ENCODE measurements at regions not wholly inside any gene's neighbourhood (a gene's known extent, or its start where the extent isn't known, plus 50 kb on each side); places are given as distances from the start of the nearest gene placed in this dataset.

GRCh38 chr1:43059640-43060574 lies 101.2 kb upstream of the SLC2A1 start:
- 91% methylated on average over 9 of the region's 9 CpGs for WGBS
- no peak for DNase-seq (ENCODE audit: low read depth in 6 of 9, low spot score in 9 of 9)
- H3K36me3 ChIP-seq (ENCODE audit: control insufficient read depth in 2 of 2, insufficient read depth in 2 of 2, low read length in 1 of 2) = no peaks in the 10 kb centered on the region

GRCh38 chr1:43058545-43059360 lies 100.1 kb upstream of the SLC2A1 start:
- DNase-seq (ENCODE audit: low read depth in 6 of 9, low spot score in 9 of 9) = peak in 1 of 9 donors; percentile 33
- no peaks in the 10 kb centered on the region for H3K36me3 ChIP-seq (ENCODE audit: control insufficient read depth in 2 of 2, insufficient read depth in 2 of 2, low read length in 1 of 2)
- no peak overlapping the region for H3K27ac ChIP-seq (ENCODE audit: low read depth in 1 of 2, low read length in 1 of 2)
- WGBS = 22% methylated on average over 12 of the region's 12 CpGs
- H3K27me3 ChIP-seq (ENCODE audit: control insufficient read depth in 2 of 2, insufficient read depth in 1 of 2, low read length in 1 of 2) = no peaks in the 10 kb centered on the region
- no peaks in the 10 kb centered on the region for H3K9me3 ChIP-seq (ENCODE audit: control insufficient read depth in 2 of 2, insufficient read depth in 1 of 2, low read length in 1 of 2)
- peaks cover 0 to 9% of the 10 kb centered on the region in 2 donors for H3K4me1 ChIP-seq (ENCODE audit: control insufficient read depth in 2 of 2, insufficient read depth in 2 of 2, low read length in 2 of 2)
- no peak overlapping the region for H3K4me3 ChIP-seq (ENCODE audit: low read length in 2 of 2)

More at GRCh38 chr1:43059640-43060574, 101.2 kb upstream of the SLC2A1 start:
- no peak overlapping the region for H3K4me3 ChIP-seq (ENCODE audit: low read length in 2 of 2)
- no peaks in the 10 kb centered on the region for H3K9me3 ChIP-seq (ENCODE audit: control insufficient read depth in 2 of 2, insufficient read depth in 1 of 2, low read length in 1 of 2)
- peaks cover 0 to 9% of the 10 kb centered on the region in 2 donors for H3K4me1 ChIP-seq (ENCODE audit: control insufficient read depth in 2 of 2, insufficient read depth in 2 of 2, low read length in 2 of 2)
- no peak overlapping the region for H3K27ac ChIP-seq (ENCODE audit: low read depth in 1 of 2, low read length in 1 of 2)
- H3K27me3 ChIP-seq (ENCODE audit: control insufficient read depth in 2 of 2, insufficient read depth in 1 of 2, low read length in 1 of 2) = no peaks in the 10 kb centered on the region

DNA sequence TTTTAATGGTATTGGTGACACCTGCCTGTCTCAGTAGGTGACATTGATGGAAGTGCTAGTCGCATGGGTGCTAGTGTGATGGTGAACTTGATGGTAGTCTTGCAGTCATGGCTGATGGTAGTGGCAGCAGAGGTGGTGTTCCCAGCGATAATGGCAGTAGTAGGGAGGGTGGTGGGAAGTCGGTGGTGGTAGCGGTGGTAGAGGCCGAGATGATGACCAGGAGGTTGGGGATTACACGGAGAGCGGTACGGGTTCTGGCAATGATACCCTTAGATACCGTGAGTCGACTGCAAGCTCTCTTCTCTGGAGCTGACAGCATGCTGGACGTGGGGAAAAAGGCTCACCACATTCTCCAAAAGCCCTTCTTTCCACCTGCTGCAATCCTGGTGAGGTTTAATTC lies 99.4 kb upstream of the SLC2A1 start:
- H3K27ac ChIP-seq (ENCODE audit: low read depth in 1 of 2, low read length in 1 of 2) = no peak overlapping the region
- DNase-seq (ENCODE audit: low read depth in 6 of 9, low spot score in 9 of 9) = no peak
- peaks cover 0 to 9% of the 10 kb centered on the region in 2 donors for H3K4me1 ChIP-seq (ENCODE audit: control insufficient read depth in 2 of 2, insufficient read depth in 2 of 2, low read length in 2 of 2)
- 89% methylated on average over 11 of the region's 11 CpGs for WGBS
- no peaks in the 10 kb centered on the region for H3K9me3 ChIP-seq (ENCODE audit: control insufficient read depth in 2 of 2, insufficient read depth in 1 of 2, low read length in 1 of 2)
- no peaks in the 10 kb centered on the region for H3K36me3 ChIP-seq (ENCODE audit: control insufficient read depth in 2 of 2, insufficient read depth in 2 of 2, low read length in 1 of 2)
- H3K4me3 ChIP-seq (ENCODE audit: low read length in 2 of 2) = no peak overlapping the region
- no peaks in the 10 kb centered on the region for H3K27me3 ChIP-seq (ENCODE audit: control insufficient read depth in 2 of 2, insufficient read depth in 1 of 2, low read length in 1 of 2)

GRCh38 chr1:43057567-43057966 lies 98.9 kb upstream of the SLC2A1 start:
- H3K4me1 ChIP-seq (ENCODE audit: control insufficient read depth in 2 of 2, insufficient read depth in 2 of 2, low read length in 2 of 2) = peaks cover 0 to 9% of the 10 kb centered on the region in 2 donors
- H3K27ac ChIP-seq (ENCODE audit: low read depth in 1 of 2, low read length in 1 of 2) = no peak overlapping the region

GRCh38 chr1:43056981-43057391 lies 98.3 kb upstream of the SLC2A1 start:
- H3K4me1 ChIP-seq (ENCODE audit: control insufficient read depth in 2 of 2, insufficient read depth in 2 of 2, low read length in 2 of 2) = peaks cover 0 to 9% of the 10 kb centered on the region in 2 donors
- H3K27ac ChIP-seq (ENCODE audit: low read depth in 1 of 2, low read length in 1 of 2) = no peak overlapping the region

More at GRCh38 chr1:43057567-43057966, 98.9 kb upstream of the SLC2A1 start:
- no peaks in the 10 kb centered on the region for H3K36me3 ChIP-seq (ENCODE audit: control insufficient read depth in 2 of 2, insufficient read depth in 2 of 2, low read length in 1 of 2)
- no peak overlapping the region for H3K4me3 ChIP-seq (ENCODE audit: low read length in 2 of 2)
- no peaks in the 10 kb centered on the region for H3K27me3 ChIP-seq (ENCODE audit: control insufficient read depth in 2 of 2, insufficient read depth in 1 of 2, low read length in 1 of 2)
- no peaks in the 10 kb centered on the region for H3K9me3 ChIP-seq (ENCODE audit: control insufficient read depth in 2 of 2, insufficient read depth in 1 of 2, low read length in 1 of 2)
- 96% methylated on average over 7 of the region's 7 CpGs for WGBS
- DNase-seq (ENCODE audit: low read depth in 6 of 9, low spot score in 9 of 9) = no peak

GRCh38 chr1:43056460-43056859 lies 97.8 kb upstream of the SLC2A1 start:
- 72% methylated on average over 5 of the region's 5 CpGs for WGBS
- H3K9me3 ChIP-seq (ENCODE audit: control insufficient read depth in 2 of 2, insufficient read depth in 1 of 2, low read length in 1 of 2) = no peaks in the 10 kb centered on the region
- no peak overlapping the region for H3K4me3 ChIP-seq (ENCODE audit: low read length in 2 of 2)
- H3K27ac ChIP-seq (ENCODE audit: low read depth in 1 of 2, low read length in 1 of 2) = no peak overlapping the region
- peaks cover 0 to 9% of the 10 kb centered on the region in 2 donors for H3K4me1 ChIP-seq (ENCODE audit: control insufficient read depth in 2 of 2, insufficient read depth in 2 of 2, low read length in 2 of 2)
- no peaks in the 10 kb centered on the region for H3K36me3 ChIP-seq (ENCODE audit: control insufficient read depth in 2 of 2, insufficient read depth in 2 of 2, low read length in 1 of 2)
- no peaks in the 10 kb centered on the region for H3K27me3 ChIP-seq (ENCODE audit: control insufficient read depth in 2 of 2, insufficient read depth in 1 of 2, low read length in 1 of 2)
- no peak for DNase-seq (ENCODE audit: low read depth in 6 of 9, low spot score in 9 of 9)

More at GRCh38 chr1:43056981-43057391, 98.3 kb upstream of the SLC2A1 start:
- H3K27me3 ChIP-seq (ENCODE audit: control insufficient read depth in 2 of 2, insufficient read depth in 1 of 2, low read length in 1 of 2) = no peaks in the 10 kb centered on the region
- DNase-seq (ENCODE audit: low read depth in 6 of 9, low spot score in 9 of 9) = no peak
- no peak overlapping the region for H3K4me3 ChIP-seq (ENCODE audit: low read length in 2 of 2)
- no peaks in the 10 kb centered on the region for H3K36me3 ChIP-seq (ENCODE audit: control insufficient read depth in 2 of 2, insufficient read depth in 2 of 2, low read length in 1 of 2)
- 93% methylated on average over 4 of the region's 4 CpGs for WGBS
- no peaks in the 10 kb centered on the region for H3K9me3 ChIP-seq (ENCODE audit: control insufficient read depth in 2 of 2, insufficient read depth in 1 of 2, low read length in 1 of 2)

- H3K4me3 ChIP-seq (ENCODE audit: low read length in 2 of 2) = no peak overlapping the region
- peaks cover 0 to 9% of the 10 kb centered on the region in 2 donors for H3K4me1 ChIP-seq (ENCODE audit: control insufficient read depth in 2 of 2, insufficient read depth in 2 of 2, low read length in 2 of 2)
- no peak overlapping the region for H3K27ac ChIP-seq (ENCODE audit: low read depth in 1 of 2, low read length in 1 of 2)
- no peaks in the 10 kb centered on the region for H3K9me3 ChIP-seq (ENCODE audit: control insufficient read depth in 2 of 2, insufficient read depth in 1 of 2, low read length in 1 of 2)
- no peak for DNase-seq (ENCODE audit: low read depth in 6 of 9, low spot score in 9 of 9)
- no peaks in the 10 kb centered on the region for H3K36me3 ChIP-seq (ENCODE audit: control insufficient read depth in 2 of 2, insufficient read depth in 2 of 2, low read length in 1 of 2)
- 94% methylated on average over 2 of the region's 2 CpGs for WGBS
- H3K27me3 ChIP-seq (ENCODE audit: control insufficient read depth in 2 of 2, insufficient read depth in 1 of 2, low read length in 1 of 2) = no peaks in the 10 kb centered on the region
These were observed 96.3 kb upstream of the SLC2A1 start for GRCh38 chr1:43054961-43055360.

DNA sequence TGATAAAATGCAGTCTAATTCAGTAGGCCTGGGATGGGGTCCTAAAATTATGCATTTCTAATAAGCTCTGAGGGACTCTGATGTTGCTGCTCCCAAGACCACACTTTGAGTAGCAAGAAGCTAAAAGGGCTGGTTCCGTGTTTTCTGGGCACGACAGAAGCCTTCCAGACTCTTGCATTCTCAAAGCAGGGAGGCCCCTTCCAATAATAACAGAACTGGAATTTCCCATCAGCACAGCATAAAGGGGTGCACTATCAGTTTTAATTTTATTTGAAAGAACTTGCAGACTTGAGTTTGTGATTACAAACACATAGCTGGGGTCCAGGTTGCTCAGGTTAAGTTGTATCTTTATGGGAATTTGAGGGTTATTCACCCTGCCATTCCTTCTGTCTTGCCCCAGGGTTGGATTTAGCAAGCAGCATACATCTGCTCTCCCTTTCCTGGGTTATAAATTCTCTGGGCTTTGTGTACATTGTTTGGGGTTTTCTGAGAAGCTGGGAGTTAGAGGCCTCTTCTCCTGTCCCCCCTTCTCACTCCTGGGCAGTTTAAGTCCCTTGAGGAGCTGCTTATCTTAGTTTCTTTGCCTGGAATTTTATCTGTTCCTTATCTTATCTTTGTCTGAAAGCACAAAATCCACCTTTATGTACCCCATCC lies 94.2 kb upstream of the SLC2A1 start:
- Histone ChIP-seq H3K27ac (ENCODE audit: low read depth in 1 of 2, low read length in 1 of 2) (no peak overlapping the region), H3K9me3 (ENCODE audit: control insufficient read depth in 2 of 2, insufficient read depth in 1 of 2, low read length in 1 of 2) (no peaks in the 10 kb centered on the region), H3K4me3 (ENCODE audit: low read length in 2 of 2) (no peak overlapping the region), H3K27me3 (ENCODE audit: control insufficient read depth in 2 of 2, insufficient read depth in 1 of 2, low read length in 1 of 2) (no peaks in the 10 kb centered on the region), H3K36me3 (ENCODE audit: control insufficient read depth in 2 of 2, insufficient read depth in 2 of 2, low read length in 1 of 2) (no peaks in the 10 kb centered on the region), H3K4me1 (ENCODE audit: control insufficient read depth in 2 of 2, insufficient read depth in 2 of 2, low read length in 2 of 2) (no peaks in the 10 kb centered on the region)
- no peak for DNase-seq (ENCODE audit: low read depth in 6 of 9, low spot score in 9 of 9)
- WGBS = 90% methylated on average over 2 of the region's 2 CpGs
